ENCODE measurements at regions not wholly inside any gene's neighbourhood (a gene's known extent, or its start where the extent isn't known, plus 50 kb on each side); places are given as distances from the start of the nearest gene placed in this dataset.

GRCh38 chr16:50469121-50469743 lies 79.0 kb upstream of the NKD1 start:
- no peak for DNase-seq

DNA sequence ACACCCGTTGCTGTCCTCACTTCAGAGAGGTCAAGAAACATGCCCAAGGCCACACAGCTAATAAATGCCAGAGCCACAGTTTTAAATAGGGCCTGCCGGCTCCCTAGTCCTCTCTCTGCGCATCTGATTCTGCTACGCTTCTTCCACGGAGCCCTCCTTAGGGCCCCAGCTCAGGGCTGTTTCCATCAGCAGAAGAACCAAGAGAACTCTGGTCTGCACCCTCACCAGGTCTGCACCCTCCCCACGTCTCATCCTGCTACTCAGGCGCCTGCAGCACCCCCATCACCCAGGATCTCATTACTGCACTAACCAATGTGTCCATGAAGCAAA lies 79.5 kb upstream of the NKD1 start:
- no peak for DNase-seq

GRCh38 chr16:50467943-50468748 lies 80.0 kb upstream of the NKD1 start:
- DNase-seq: peak in 1 of 2 experiments; percentile 43

DNA sequence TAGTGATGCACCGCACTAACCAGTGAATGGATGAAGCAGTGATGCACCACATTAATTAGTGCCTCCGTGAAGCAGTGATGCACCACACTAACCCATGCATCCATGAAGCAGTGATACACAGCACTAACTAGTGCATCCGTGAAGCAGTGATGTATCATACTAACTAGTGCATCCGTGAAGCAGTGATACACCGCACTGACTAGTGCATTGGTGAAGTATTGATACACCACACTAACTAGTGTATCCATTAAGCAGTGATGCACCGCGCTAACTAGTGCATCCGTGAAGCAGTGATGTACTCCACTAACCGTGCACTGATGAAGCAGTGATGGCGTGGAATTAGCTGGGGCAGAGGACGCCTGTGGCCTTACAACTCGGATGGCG lies 80.6 kb upstream of the NKD1 start:
- DNase-seq: no peak

DNA sequence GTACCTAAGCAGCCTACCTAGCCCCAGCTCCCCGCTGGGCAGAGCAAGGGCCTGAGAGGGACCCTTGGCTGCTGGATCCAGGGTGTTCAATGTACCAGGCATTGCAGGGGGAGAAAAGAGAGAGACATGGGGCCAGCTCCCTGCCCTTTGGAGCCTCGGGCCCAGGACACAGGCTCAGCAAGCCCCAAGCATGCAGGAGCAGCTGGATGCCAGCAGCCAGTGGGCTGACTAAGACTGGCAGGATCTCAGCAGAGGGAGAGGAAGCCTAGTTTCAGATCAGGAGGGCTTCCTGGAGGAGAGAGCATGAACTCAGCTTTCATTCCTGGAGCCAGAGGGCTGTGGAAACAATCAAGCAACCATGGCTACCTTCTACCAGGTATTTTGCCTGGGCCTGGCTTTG lies 82.0 kb upstream of the NKD1 start:
- DNase-seq: no peak

DNA sequence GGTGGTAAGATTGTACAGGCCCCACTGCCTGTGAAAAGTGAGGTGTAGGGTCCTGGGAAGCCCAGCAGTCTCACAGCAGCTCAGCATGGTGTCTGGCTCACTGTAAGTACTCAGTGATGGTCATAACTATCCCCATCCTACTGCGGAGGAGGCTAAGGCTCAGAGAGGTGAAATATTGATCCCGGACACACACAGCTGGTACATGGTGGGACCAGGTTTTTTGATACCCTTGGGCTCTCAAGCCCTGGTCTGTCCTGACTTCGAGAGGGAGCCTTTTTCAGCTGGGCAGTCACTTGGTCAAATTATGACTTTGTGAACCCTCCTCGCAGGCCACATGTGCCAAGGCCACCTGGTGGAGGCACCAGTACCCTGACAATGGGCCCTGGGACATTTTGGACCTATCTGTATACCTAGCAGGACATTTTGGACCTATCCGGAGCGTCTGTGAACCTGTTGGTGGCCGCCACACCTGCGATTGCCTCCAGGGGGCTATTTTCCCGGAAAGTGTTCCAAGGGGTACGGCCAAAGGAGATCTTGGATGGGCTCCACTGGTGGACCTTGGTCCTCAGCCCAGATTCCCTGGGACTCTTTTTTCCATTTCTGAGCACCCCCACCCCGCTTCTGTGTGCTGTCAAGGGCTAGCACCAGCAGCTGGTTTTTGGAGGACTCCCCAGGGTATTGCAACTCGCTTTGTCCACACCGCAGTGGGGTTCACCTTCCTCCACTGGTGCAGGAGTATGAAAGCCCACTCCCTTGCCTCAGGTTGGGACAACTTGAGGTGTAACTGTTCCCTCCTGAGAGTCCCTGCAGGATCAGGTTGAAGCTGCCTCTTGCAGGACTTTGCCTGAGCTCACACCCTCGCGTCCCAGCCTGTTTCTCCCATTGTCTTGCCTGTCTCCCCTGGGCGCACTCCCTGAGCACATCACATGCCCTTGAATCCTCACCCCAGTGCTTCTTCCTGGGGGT lies 83.6 kb upstream of the NKD1 start:
- no peak for DNase-seq

DNA sequence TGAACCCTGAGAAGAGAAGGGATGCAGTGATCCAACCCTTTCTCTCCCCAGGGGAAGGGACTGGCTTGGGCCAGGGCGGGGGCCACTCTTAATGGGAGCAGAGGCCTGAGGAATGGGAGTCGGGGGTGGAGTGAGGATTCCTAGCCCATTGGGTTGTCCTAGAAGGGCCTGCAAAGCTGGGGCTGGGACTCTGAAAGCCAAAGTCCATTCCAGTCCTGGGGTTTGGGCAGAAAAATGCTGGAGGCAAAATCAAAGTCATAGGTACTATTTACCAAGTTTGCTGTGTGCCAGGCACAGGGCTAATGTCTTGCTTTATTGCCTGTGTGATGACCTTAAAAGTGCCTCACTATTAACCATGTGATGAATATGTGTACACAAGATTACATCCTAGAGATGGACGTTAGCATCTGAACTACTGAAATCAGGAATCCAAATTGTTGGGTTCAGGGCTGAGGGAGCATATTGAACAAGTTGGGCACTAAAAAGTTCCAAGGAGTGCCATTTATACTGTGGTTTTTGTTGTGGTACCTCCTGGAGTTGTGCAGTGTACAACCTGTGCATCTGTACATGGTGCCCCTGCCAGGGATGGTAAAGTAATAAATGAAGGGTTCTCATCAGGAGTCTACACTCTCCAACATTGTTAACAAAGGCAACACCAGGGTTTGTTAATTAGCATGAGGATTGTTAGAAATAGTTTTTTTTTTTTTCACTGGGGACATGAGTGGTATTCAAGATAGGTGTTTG lies 84.4 kb upstream of the NKD1 start:
- DNase-seq: no peak

- no peak for DNase-seq
Measured at GRCh38 chr16:50462793-50463507, 85.2 kb upstream of the NKD1 start.

DNA sequence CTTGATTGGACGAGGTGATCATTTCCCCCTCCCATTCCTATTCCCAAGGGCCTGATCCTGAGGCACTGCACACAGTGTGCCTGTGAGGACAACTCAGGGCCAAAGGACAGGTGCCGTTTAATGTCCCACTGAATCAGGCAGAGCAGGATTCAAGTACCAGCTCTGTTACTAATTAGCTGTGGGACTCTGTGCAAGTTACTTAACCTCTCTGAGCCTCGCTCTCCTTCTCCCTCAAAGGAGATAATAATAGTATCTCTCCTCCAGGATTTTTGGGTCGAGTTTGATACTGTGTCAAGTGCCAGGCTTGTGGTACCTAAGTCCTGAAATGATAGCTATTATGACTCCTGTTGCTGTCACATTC lies 86.8 kb upstream of the NKD1 start:
- DNase-seq: no peak

- no peak for DNase-seq
Measured at GRCh38 chr16:50460538-50461399, 87.4 kb upstream of the NKD1 start.

DNA sequence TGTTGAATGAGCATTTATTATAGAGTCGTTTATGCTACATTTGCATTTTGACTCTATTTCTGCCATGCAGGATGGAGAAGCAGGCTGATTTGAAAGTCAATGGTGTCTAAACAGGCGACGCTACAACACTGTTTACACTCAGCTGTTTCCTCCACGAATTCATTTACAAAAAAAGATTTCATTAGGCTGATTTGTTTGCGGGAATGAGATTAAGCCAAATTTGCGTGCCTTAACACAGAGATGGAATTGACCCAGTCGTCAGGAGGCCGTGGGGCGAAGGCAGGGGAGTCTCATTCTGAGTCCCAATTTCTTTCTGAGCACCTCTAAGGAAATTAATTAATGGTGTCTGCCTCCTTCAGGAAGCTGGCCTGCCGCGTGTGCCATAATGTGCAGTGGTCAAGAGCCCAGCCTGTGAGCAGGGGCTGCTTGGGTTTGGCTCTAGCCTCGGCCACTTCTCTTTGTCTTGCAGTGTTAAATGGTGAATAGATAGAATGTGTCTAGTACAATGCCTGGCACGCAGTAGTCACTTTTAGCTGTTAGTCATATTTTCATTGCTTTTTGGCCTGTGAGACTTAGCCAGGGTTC lies 88.6 kb upstream of the NKD1 start:
- peak; percentile 63 to 76 for DNase-seq

DNA sequence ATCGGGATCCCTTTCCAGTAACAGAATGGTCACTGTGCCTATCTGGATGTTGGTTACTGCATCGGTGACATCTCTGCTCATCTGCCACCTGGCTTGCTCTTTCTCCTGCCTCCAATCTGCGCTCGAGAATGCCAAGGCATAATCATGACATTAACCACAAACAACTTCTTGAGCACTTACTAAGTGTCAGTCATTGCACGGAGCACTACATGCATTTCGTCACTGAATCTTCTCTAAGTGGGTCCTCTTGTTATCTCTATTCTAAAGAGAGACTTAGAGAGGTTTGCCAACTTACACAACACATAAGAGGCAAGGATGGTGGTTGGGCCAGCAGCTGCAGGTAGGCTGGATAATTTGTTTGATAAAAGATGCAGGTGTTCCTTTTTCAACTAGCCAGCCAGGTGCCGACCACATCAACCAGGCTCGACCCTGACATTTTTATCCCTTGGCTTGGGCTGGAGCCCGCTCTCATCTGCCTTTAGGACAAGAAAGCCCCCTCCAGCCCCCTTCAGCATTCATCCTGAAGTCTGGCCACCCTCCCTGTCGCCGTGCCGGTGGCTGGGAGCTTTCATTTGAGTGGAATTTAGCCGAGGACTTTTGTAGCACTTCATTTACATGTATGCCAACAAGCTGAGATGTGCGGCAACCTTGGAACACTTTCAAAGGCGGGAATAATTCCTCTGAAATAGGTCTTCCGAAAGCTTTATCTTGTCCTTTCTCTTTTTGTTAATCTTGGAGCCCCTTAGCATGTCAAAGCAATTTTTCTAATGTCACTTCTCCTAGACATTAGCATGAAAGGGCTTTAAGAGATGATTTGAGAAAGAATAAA lies 89.3 kb upstream of the NKD1 start:
- peak; percentile 51 to 68 for DNase-seq

DNA sequence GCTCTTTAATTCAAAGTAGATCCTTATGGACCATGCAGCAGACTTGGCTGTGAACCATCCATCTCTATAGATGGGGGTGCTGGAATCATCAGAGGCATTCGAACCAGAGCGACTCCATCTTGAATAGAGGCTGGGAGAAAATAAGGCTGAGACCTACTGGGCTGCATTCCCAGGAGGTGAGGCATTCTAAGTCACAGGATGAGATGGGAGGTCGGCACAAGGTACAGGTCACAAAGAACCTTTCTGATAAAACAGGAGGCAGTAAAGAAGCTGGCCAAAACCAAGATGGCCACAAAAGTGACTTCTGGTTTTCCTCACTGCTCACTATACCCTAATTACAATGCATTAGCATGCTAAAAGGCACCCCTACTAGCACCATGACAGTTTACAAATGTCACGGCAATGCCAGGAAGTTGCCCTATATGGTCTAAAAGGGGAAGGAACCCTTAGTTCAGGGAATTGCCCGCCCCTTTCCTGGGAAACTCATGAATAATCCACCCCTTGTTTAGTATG lies 89.2 kb upstream of the BRD7 start:
- DNase-seq: no peak

DNA sequence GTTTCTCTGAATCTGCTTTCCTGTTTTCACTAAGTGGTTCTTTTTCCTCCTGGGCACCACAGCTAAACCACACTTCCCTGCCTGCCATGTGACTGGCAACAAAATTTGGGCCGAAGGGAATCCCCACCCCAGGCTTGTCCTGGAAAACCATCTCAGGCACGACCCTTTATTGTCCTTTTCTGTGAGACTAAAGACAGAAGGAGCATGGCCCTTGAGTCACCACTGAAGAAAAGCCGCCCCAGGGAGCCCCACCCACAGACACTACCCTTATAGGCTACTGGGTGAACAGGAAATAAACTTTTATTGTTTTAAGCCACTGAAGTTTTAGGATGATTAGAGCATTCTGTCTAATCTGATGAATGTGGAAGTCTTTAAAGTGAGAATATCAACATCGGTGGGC lies 88.6 kb upstream of the BRD7 start:
- DNase-seq: no peak

DNA sequence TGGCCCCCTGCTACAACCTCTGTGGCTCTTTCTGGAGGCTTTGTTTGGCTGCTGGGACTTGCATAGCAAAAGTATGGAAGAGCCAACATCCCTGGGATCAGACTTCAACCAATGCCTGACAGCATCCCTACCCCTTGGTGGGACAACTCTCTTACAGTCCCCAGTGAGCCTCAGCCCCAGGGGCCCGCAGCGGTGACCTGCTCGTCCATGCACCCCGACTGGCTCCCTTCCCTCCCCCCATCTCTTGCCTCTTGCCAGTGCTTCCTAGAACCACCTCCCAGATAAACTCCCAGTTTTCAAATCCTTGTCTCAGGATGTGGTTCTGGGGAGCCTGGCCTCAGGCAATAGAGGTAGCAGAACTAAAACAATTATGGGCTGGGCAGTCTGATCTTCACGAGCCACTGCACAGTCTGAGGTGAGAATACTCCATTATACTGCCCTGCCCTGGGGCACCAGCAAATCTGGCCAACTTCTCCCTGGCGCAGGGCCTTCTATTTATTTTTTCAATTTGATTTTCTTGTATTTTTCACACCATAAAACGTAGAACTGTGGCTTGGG lies 86.6 kb upstream of the BRD7 start:
- no peak for DNase-seq

DNA sequence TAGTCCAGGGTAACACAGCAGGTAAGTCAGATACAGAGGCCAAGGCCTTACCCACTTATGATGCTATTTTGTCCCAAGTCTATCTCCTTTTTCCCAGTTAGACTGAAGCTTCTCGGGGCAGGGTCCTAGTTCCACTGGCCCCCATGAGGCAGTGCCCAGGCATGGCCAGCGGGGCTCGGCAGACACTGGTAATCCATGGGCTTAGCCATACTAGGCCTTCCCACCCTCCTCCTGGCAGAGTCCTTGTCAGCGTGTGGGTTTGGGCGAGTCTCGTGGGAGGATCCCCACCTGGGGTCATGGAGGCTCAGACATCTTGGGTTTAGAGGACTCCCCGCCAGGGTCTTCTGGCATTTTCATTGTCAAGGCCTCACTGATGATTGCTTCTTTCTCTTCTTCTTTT lies 84.7 kb upstream of the BRD7 start:
- no peak for DNase-seq

GRCh38 chr16:50451951-50452508 lies 83.2 kb upstream of the BRD7 start:
- DNase-seq: no peak

GRCh38 chr16:50450957-50451356 lies 82.2 kb upstream of the BRD7 start:
- no peak for DNase-seq

DNA sequence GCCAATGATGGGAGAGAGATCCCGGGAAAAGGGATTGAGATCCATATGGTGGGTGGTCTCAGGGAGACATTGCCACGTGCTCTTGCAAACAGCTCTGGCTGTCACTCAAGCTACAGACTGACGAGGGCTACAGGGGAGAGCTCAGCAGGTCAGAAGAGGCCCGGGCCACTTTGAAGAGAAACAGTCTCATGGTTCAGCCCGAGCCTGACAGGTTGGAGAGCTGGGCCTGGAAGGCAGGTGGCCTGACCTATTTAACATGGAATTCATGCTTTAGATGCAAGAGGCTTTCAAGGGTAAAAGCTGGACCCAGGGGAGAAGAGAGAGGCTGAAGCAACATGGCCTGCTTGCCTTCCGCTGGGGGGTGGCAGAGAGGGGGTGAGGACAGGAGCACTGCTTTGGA lies 81.0 kb upstream of the BRD7 start:
- DNase-seq: no peak
